ENCODE measurements at regions not wholly inside any gene's neighbourhood (a gene's known extent, or its start where the extent isn't known, plus 50 kb on each side); places are given as distances from the start of the nearest gene placed in this dataset.

DNA sequence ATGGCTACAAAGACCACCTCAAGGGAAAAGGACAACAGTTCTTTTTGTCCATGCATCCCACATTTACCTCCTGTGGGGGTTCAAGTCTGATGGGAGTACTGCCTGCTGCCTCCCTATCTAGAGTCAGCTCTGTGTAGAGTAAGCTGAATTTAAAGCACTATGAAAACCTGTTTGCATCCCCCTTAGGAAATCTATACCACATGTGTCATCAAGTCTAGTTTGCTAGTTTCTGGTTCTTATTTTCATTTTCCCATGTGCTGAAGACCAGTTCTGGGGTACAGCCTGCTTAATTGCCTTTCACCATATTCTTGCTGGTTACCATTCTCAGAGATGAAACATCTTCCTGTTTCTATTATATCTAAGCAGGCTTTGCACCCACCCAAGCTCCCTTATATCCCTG is 470.3 kb downstream of the MBD2 start:
- DNase-seq (ENCODE audit: low spot score) = no peak

DNA sequence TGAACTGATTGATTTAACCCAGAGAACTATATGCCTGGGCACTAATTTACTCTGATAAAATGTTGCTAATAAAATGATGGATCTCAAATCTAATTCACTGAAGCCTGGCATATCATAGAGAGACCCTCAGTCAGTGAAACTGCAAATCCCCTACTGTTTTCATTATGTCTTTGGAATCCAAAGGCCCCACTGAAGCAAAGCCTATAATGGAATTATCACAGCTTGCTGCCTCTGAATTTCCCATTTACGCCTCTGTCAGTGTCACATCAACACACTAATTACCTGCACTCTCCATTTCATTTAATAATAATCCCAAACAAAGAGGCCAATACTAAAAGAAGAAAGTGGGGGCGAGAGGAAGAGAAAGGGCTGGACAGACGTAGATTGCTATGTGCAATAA is 470.9 kb downstream of the MBD2 start:
- DNase-seq (ENCODE audit: low spot score) = no peak

DNA sequence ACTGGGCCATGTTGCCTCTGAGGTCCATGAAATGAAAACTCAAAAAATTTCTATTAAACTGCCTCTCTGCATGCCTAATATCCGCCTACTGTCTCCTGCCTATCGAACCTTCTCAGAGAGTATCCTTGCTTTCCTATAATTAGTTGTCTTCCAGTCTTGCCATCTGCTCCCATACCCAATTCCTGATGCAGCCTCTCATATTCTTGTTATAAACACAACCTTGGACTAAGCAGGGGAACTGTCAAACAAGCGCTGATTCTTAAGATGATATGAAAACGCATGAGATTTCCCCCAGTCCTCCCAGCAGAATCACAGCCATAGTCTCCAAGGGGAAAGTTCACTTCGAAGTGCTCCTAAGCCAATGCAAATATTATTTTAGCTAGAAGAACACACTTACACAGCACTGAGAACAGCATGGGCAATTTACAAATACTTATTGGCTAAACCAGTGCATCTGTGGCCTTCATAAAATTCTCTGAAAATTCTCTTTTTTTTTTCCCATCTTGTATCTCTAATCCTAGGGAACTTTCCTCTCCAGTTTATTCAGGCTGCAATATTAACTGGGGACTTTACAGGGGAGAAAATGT is 471.6 kb downstream of the MBD2 start:
- DNase-seq (ENCODE audit: low spot score) = no peak

DNA sequence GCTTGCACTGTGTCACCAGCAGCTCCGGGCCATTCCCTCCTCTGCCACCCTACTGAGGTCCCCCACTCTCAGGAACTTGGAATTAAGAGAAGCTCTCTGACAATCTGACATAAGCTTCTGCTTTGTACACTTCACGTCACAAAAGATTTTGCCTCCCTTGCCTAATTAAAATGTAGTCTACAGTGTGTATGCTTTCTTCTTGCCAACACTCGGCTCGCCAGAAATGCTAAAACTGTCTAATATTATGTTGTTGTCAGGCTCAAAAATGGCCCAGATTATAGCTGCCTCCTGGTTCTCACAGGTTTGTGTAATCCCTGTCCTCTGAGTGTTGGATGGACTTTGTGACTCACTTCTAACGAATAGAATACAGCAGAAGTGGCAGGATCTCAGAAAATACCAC is 474.7 kb downstream of the MBD2 start:
- no peak for DNase-seq (ENCODE audit: low spot score)

DNA sequence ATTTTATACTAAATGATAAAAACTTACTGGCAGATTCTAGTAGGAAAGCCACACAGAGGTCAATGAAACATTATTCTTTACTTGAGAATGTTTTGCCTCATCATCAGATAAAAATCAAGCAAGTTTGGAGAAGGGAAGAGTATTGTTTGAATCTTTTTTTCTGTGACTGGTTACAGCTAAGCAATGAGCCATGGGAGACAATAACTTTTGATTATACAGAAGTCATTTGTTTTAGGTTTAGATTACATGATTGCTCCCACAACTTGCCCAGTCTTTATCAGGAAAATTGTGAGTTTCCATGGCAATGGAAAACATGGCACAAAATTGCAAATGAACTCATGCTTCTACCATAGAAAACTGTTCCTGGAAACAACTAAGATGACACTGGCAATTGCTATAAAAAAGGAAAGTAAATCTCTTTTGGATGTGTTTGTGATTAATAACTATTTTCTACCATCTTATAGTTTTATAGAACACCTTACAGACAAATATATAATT is 476.8 kb downstream of the MBD2 start:
- DNase-seq (ENCODE audit: low spot score) = no peak

DNA sequence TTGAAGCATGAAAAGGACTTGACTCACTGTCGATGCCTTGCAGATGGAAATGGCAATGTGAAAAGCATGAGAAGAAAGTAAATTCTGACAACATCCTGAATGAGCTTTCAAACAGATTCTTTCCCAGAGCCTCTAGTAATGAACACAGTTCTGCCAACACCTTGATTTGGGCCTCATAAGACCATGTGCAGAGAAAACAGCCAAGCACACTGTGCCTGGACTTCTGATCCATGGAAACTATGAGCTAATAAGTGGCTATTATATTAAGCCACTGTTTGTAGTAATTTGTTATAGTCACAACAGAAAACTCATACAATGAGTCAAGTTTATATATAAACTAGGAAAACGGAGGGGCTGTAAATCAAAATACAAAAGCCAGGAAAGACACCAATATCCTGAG is 477.3 kb downstream of the MBD2 start:
- no peak for DNase-seq (ENCODE audit: low spot score)

DNA sequence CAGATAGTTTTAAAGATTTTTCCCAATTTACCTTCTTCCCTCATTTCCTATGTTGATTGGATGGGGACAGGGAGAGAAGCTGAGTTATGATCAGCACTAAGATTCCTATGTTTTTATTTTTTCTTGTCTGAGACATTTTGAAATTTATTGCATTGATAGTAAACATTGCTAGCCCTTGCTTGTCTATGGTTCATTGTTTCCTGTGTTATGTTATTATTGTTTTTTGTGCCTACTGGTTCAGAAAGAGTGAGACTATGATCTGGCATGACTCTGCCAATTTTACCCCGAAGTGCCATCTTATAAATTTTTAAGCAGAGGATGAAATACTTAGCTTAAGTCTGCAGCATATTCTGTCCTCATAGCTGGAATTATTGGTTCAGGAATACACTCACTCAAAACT is 478.5 kb downstream of the MBD2 start:
- no peak for DNase-seq (ENCODE audit: low spot score)

DNA sequence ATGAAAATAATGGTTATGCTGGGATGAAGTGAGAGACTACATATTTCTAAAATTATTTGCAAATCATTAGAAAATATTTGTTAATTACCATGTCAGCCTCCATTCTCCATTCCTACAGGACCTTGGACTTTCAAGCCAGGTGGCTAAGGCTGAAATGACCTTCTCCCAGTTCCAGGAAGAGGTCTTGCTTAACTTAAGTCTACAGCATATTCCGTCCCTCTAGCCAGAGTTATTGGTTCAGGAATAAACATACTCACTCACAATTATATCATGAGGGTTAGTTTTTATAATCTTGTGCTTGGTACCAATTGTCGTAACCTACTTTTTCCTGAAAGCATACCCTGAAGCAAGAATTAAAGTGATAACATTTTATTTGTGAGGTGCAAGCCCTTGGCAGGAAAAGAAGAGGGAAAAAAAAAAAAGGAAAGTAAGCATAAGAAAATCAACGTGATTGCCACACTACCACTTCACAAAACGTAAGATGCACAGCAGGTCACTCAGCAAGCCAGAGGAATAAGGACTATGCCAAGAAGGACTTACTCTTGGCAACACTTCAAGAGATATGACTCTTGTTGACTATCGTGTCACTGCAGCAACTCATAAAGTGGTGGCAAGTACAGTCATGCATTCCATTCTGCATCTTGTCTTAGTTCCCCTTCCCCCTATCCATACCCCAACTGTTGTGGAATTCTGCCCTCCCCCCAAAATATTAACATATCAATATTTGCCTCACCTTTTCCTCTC is 479.1 kb downstream of the MBD2 start:
- DNase-seq (ENCODE audit: low spot score) = no peak

DNA sequence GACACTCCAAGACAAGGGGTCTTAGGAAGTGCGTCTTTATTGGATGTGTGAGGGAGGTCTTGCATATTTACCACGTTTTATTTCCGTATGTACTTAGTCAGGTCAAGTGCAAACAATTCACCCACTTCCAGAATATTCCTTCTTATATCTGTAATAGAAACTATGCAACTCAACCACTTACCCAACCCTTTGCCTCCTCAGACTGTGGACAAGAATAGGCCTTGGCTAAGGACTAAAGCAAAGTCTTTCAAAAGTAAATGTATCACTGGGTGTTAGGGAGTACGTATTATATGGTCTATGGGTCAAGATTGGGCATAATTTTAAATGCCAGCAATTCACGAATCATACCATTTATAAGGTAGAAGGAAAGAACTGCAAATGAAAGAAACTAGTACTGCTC is 484.8 kb downstream of the MBD2 start:
- DNase-seq (ENCODE audit: low spot score) = no peak

DNA sequence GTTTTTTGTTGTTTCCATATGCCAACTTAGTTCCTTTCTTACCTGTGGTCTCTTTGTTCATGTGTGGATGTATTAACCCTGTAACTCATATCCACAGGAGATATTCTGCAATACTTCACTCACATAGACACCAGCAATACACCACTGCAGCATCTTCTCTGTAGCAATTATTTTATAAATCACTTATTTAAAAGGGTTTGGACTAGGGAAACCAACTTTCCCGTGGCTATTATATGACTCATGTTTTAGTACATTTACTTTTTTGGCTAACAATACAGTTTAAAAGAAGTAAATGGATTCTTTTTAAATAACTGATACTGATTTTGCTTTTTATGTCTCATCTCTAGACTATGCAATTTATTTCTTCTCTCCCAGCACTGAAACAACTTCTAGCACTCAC is 488.9 kb downstream of the MBD2 start:
- no peak for DNase-seq (ENCODE audit: low spot score)

DNA sequence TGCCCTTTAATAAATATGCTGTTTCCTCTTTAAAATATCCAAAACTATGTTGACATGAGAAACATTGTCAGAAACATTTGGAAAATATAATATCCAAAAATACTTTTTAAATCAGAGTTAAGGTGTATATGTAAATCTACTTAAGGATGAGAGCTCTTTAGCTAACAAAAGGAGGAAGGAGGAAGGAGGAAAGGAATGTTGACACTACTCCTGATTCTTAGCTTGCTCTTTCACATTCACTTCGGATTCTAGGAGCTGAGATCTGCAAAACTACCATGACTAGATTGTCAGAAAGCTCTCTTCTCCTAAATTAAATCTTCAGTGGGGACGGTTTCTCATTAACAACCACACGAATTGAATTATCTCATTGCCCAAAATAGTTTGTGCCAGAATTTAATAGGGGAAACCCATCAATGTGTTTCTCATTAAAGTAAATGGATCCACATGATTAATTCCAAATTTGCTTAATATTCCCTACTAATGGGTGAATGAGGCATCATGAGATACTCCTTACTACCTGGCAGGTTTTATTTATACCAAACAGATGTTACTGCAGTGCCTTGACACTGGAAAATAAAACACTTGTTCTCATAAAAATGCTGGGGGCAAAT is 509.1 kb downstream of the MBD2 start:
- DNase-seq (ENCODE audit: low spot score) = no peak

DNA sequence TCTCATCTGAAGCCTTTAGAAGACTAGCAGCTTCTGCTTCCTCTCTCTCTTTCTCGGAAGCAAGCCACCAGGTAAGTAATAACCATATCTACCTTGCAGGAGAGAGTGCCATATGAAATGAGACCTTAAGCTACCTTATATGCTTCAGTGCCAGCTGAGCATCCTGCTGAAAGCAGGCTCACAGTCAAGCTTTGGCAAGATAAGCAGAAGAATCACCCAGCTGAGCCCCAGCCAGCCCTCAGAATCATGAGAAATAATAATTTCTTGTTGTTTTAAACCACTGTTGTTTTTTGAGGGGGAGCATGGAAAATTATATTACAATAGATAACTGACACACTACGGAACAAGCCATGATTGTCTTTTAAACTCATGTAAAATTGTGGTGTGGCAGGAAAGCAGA is 514.4 kb downstream of the MBD2 start:
- DNase-seq (ENCODE audit: low spot score) = no peak

DNA sequence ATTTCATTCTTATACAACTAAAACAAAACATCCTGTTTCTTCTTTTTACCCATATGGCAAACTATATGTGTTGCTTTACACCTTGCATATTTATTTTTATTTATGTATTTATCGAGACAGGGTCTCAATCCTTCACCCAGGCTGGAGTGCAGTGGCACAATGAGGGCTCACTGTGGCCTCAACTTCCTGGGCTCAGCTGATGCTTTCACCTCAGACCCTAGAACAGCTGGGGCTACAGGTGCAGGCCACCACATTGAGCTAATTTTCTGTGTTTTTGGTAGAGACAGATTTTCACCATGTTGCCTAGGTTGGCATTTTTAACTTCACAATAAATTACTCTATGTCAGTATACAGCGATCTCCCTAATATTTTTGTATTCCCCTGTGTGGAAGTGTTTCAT is 522.0 kb downstream of the MBD2 start:
- DNase-seq (ENCODE audit: low spot score) = no peak

DNA sequence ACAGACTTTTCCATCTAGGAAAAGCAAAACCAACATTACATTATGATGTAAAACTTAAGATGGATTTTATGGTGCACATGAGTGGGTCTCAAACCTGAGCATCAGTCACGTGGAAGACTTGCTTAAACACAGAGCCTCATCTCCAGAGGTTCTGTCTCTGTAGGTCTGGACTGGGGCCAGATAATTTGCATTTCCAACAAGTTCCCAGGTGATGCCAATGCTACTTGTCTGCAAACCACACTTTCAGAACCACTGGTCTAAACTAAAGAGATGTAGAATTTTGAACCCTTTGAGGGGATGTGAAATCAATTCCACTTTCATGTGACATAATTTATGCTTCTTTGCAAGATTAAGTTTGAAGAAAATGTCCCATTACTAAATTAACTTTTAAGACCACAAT is 522.8 kb downstream of the MBD2 start:
- no peak for DNase-seq (ENCODE audit: low spot score)

DNA sequence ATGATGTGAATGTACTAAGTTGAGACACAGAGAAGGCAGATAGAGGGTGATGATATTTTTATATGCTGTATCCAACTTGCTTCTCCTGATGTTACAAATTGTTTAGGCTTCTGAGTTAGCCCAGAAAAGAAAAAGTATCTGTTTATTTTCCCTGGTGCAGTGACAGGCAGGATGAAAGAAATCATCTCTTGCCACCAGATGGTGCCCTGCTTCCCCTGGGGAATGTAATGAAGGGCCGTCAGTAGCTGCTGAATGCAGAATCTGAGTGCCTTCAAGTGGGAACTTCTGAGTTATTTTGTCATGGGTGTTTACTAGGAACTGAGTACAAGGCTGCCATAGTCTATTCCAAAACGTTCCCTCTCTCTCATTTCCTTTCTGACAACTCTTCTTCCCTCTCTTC is 525.6 kb downstream of the MBD2 start:
- peak; percentile 63 for DNase-seq (ENCODE audit: low spot score)

DNA sequence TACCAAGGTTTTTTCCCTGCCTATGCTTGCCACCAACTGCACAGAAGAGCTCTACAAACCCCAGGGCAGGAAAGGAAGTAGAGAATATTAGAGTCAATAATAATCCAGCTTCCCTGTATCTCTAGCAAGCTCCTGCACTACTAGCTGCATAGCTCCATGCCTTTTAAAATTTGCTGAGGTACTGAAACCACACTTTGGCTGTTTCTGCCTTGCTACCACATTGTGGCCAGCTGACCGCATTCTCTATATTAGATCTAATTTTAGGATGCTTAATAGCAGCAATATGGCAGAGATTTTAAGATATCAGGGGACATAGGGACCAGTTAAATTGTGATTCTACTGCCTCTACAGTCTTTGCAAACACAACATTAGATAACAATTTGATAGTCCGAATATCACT is 534.6 kb downstream of the MBD2 start:
- DNase-seq (ENCODE audit: low spot score) = no peak

DNA sequence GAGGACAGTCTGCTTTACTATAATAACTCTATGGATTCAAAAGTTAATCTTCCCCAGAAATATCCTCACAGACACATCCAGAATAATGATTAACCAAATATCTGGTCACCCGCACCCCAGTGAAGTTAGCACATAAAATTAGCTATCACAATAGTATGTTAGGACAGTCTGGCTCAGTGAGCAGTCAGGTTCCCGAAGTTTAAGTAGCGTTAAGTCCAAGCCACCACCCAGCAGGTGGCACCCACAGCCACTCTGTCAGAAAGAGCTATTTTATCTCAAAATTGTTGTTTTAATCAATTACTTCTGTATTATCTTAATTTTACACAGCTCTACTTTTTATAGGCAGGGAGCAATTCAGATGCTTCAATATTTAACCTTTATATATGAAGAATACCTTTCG is 537.5 kb downstream of the MBD2 start:
- no peak for DNase-seq (ENCODE audit: low spot score)

DNA sequence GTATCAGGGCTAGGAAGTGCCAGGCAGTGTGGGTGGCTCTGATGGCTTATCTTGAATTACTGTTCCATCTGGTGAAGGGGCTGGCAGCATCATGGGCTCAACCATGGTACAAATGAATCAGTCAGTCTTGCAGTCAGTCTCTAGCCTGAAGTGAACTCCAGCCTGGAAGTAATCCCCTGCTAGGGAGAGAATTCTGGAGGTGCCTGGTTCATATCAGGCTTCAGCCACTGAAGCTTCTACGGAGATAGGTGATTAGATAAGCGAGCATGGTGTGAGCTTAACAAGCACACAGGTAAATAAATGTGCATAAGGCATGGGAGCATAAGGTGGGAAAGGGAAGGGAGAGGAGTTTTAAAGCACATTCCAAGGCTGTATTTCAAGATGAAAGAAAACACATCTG is 541.7 kb downstream of the MBD2 start:
- no peak for DNase-seq (ENCODE audit: low spot score)

DNA sequence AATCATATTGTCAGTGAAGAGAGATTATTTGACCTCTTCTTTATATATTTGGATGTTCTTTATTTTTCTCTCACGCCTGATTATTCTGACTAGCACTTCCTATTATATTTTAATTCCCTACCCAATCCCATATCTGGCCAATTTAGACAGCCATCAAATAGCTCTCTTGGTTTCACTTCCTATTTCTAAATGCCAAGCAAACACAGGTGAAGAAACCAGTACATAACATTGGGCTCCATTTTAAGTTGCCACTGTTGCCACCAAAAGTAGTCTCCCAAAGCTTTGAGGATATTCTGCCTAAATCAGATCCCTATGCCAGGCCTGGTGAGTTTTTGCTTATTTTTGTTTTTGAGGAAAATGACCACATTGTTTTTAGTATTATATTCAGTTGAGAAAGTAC is 547.0 kb downstream of the MBD2 start:
- no peak for DNase-seq (ENCODE audit: low spot score)

DNA sequence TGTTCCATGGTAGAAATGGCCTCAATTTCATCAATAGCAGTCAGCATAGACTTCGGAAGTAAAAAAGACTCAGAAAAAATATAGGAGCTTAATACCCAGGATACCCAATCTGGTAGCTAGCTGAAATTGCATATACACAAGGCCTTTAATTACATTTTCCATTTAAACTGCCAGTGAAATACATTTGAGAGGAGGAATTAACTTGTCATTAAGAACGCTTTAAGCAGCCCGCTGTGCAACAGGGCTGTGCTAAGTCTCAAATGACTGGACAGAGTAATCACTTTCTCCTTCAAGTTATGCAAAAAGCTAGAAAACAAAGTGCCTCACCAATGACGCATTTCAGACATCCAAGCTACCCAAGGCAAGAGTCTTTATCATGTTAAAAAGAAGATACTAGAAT is 558.8 kb downstream of the MBD2 start:
- DNase-seq (ENCODE audit: low spot score) = no peak

DNA sequence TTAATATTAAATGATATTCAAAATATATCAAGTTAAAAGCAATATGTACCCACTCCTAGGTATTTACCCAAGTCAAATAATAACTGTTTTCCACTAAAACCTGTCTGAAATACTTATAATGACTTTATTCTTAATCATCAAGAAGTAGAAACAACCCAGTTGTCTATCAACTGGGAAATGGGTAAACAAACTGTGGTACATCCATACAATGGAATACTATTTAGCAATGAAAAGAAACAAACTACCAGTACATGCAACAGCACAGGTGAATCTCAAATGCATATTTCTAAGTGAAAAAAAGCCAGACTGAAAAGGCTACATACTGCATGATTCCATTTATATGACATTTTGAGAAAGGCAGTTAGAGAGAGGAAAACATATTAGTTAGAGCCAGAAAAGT is 559.9 kb downstream of the MBD2 start:
- no peak for DNase-seq (ENCODE audit: low spot score)

DNA sequence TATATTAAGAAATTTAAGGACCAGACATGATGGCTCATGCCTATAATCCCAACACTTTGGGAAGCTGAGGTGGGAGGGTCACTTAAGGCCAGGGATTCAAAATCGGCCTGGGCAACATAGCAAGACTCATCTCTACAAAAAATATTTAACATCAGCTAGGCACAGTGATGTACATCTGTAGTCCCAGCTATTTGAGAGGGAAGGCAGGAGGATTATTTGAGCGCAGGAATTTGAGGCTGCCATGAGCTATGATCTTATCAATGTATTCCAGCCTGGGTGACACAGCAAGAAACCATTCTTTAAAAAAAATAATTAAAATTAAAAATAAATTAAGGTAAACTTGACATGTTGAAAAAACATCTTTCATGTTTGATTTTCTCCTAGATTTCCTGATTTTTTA is 564.2 kb downstream of the MBD2 start:
- no peak for DNase-seq (ENCODE audit: low spot score)

DNA sequence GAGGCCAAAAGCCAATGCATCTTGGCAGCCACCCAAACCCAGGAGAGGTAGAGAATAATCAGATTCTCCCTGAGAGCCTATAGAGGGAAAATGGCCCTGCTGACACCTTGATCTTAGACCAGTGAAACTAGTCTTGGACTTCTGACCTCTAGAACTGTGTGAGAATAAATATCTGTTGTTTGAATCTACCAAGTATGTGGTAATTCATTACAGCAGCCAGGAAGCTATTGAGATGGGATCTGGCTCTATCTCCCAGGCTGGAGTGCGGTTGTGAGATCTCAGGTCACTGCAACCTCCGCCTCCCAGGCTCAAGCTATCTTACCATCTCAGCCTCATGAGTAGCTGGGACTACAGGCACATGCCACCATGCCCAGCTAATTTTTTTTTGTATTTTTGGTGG is 567.2 kb downstream of the MBD2 start:
- DNase-seq (ENCODE audit: low spot score) = no peak

DNA sequence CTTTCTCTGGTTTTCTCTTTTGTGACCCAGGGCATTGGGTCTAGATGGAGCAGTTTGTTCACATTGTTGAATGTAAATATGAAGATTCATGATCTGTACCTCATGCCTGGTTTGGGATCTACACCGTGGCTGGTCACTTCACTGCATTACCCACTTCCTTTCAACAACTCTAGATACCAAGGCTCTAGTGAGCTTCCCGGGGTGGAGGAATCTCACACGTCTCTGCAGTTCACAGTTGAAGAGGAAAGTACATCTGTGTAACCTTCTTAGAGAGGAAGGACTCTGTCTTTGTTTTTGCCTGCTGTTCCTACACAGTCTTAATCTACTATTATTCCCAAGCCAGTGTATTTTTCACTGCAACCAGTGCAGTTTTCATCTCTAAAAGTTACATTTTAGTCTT is 574.8 kb downstream of the MBD2 start:
- no peak for DNase-seq (ENCODE audit: low spot score)

Data from AG20443 (cell line).